ENCODE measurements at regions not wholly inside any gene's neighbourhood (a gene's known extent, or its start where the extent isn't known, plus 50 kb on each side); places are given as distances from the start of the nearest gene placed in this dataset.
"Not testable (repeated sequence)": the region's sequence is repeated elsewhere in the genome, so short reads cannot be mapped to it uniquely, and the experiment has no call there.

DNA sequence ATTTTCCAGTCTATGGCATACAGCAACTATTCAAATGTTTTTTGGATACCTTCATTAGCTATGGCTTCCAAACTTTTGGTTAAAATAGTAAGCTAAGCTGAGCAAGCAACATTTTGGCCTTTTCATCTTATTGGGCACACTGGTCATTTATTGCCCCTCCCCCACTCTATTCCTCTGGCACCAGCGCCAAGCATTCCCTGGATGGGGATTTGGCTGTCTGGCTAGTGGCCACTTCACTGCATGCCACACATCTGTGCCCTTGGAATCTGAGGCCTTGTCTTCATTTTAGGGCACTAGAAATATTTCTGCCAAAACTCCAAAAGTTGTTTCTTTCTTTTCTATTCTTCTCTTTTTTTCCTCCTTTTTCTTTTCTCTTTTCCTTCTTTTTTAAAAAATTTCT lies 305.8 kb upstream of the POTED start:
- not testable (repeated sequence) for DNase-seq (ENCODE audit: low read depth)

DNA sequence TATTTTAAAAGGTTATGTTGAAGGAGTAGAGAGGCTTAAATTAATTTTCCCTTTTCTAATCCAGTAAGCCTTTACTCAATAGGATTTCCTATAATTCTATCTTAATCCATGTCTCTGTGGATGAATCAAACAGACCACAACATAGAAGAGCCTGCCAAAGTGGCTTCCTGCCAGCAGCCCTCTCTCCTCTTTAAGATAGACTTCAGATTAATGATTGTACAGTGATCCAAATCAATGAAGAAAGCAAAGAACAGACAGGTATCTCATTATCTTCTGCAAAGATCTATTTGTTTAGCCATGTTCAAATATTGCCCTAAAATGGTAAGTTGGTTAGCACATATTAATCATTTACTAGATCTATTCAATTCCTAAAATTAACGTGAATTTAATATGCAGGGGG lies 304.7 kb upstream of the POTED start:
- not testable (repeated sequence) for DNase-seq (ENCODE audit: low read depth)

GRCh38 chr21:13310120-13310519 lies 299.5 kb upstream of the POTED start:
- DNase-seq (ENCODE audit: low read depth) = not testable (repeated sequence)

DNA sequence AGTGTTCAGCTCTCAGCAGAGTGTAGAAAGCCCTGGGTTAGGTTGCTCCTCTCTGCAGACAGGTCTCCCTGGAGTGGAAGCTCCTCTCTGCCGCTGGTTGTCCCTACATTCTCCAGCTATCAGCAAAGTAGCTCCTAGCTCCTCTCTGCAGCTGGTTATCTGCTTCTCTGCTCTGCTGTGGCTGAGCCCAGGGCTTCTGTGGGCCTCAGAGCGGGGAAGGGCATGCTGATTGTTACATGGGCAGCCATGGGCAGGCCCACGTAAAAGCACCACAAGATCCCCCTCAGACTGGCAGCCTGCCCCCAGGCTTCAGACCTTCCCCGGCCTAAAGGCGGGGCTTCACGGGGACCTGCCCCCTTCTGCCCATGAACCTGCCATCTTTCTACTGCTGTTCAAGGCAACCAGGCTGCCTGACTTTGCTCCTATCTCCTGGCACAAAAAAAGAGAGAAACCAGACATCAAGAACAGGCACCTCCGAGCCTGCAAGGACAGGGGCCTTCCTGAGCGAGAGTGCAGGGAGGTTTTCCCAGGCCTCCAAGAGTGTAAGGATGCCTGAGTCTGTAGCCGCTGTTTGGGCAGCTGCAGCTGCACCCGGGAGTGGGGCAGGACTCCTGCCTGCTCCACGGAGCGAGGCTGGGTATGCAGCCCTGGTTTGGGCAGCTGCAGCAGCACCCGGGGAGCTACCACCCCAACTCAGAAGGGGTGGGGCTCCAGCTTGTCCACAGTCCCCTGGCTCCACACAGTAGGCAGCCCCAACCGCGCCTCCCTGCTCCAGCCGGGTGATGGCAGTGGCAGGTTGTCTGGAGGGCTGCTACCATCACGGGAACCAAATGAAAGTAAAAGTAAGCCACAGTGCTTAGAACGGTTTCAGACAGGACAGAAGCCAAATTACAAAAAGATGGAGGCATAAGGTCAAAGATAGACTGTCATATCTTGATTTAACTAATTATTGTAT lies 298.7 kb upstream of the POTED start:
- DNase-seq (ENCODE audit: low read depth) = not testable (repeated sequence)

DNA sequence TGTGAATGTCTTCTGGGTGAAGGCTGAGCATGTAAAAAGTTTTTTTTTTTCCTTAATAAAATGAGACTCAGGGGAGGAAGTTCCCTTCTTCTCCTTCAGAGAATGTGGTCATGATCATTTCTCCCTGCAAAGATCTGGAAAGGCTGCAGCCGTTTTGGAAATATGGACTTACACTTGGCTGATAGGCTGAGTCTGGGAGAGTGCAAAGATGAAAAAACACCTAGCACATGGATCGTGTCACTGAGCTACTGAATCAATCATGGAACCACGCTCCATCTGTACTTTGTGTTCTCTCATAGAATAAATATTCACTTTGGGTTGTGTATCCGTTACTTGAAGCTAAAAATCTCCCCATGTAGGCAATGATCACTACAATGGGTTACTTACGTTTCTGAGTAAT lies 290.9 kb upstream of the POTED start:
- not testable (repeated sequence) for DNase-seq (ENCODE audit: low read depth)

DNA sequence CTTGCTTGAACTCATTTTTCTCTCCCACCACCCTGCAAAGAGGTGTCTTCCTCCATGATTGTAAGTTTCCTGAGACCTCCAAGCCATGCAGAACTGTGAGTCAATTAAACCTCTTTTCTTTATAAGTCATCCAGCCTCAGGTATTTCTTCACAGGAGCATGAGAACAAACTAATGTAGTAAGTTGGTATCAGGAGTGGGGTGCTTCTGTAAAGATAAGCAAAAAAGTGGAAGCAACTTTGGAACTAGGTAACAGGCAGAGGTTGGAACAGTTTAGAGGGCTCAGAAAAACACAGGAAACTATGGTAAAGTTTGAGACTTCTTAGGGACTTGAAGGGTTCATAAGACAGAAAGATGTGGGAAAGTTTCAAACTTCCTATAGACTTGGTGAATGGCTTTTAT lies 287.7 kb upstream of the POTED start:
- DNase-seq (ENCODE audit: low read depth) = not testable (repeated sequence)

DNA sequence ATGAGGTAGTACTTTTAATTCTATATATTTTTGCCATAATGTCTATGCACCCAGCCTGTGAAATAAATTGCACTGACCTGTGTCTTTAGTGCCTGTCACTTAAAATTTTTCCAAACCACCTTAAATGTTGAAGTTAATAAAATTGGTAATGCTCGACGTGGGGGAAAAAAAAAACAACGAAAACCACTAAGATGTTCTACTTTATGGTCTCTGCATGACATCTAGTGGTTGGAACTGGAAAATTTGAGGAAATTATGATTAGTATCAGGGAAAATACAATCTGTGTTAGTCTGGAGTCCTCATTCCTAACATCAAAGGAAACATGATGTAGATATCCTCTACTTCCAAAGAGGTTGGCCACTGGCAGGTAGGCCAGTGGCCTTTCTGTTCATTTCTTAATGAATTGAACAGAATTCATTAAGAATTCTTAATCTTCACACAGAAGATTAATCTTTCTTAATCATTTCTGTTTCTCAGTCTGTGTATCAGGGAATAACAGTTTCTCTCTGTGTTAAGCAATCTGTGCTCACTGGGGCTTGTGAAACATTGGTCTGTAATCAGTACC lies 268.8 kb upstream of the POTED start:
- not testable (repeated sequence) for DNase-seq (ENCODE audit: low read depth)

DNA sequence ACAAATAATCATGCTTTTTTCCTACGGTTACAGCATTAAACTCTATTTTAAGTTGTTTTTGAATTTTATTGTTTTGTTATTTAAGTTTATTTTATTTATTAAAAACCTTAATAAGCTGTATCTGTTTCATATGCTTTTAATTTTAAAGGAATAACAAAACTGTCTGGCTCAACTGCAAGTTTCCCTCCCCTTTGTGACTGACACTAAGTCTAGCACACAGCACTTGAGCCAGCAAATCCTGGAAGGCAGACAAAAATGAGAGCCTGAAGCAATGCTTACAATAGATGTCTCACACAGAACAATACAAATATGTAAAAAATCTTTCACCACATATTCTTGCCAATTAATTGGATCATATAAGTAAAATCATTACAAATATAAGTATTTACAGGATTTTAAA lies 258.1 kb upstream of the POTED start:
- DNase-seq (ENCODE audit: low read depth) = peak; percentile 61

GRCh38 chr21:13360175-13360574 lies 249.4 kb upstream of the POTED start:
- not testable (repeated sequence) for DNase-seq (ENCODE audit: low read depth)

DNA sequence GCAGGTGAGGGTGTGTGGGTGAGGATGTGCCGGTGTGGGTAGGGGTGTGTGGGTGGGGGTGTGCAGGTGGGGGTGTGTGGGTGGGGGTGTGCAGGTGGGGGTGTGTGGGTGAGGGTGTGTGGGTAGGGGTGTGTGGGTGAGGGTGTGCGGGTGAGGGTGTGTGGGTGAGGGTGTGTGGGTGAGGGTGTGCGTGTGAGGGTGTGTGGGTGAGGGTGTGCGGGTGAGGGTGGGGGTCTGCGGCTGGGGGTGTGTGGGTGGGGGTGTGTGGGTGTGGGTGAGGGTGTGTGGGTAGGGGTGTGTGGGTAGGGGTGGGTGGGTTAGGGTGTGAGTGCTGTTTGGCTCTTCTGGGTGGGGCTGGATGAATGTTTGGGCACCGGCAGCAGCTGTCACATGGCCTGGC lies 241.4 kb upstream of the POTED start:
- DNase-seq (ENCODE audit: low read depth) = no peak

GRCh38 chr21:13372721-13373120 lies 236.9 kb upstream of the POTED start:
- not testable (repeated sequence) for DNase-seq (ENCODE audit: low read depth)

- DNase-seq (ENCODE audit: low read depth) = not testable (repeated sequence)
These were observed 230.6 kb upstream of the POTED start for GRCh38 chr21:13378943-13379342.

DNA sequence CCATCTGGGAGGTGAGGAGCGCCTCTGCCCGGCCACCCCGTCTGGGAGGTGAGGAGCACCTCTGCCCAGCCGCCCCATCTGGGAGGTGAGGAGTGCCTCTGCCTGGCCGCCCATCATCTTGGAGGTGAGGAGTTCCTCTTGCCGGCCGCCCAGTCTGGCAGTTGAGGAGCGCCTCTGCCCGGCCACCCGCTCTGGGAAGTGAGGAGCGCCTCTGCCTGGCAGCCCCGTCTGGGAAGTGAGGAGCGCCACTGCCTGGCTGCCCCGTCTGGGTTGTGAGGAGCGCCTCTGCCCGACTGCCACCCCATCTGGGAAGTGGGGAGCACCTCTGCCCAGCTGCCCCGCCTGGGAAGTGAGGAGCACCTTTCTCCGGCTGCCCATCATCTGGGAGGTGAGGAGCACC lies 230.0 kb upstream of the POTED start:
- DNase-seq (ENCODE audit: low read depth) = not testable (repeated sequence)

DNA sequence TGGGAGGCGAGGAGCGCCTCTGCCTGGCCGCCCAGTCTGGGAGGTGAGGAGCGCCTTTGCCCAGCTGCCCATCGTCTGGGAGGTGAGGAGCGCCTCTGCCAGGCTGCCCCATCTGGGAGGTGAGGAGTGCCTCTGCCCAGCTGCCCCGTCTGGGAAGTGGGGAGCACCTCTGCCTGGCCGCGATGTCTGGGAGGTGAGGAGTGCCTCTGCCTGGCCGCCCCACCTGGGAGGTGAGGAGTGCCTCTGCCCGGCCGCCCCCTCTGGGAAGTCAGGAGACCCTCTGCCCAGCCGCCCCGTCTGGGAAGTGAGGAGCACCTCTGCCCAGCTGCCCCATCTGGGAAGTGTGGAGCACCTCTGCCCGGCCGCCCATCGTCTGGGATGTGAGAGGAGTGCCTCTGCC lies 229.0 kb upstream of the POTED start:
- not testable (repeated sequence) for DNase-seq (ENCODE audit: low read depth)

GRCh38 chr21:13384143-13384542 lies 225.4 kb upstream of the POTED start:
- DNase-seq (ENCODE audit: low read depth) = not testable (repeated sequence)

- DNase-seq (ENCODE audit: low read depth) = peak; percentile 4
These were observed 200.4 kb upstream of the POTED start for GRCh38 chr21:13409184-13409583.

DNA sequence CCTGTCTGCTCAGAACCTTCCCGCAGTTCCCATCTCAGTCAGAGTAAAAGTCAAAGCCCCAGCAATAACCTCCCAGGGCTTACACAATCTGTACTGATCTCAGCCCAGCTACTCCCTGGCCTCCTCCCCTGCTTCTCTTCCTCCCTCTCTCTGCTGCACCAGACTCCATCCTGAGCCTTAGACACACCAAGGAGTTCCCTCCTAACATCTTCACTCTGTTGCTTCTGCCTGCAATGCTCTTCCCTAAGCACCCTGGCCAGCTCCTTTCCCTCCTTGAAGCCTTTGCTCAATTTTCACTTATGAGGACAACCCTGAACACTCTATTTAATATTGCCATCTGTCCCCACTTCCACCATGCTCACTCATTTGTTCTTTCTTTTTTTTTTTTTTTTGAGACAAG lies 173.7 kb upstream of the POTED start:
- DNase-seq (ENCODE audit: low read depth) = not testable (repeated sequence)

- not testable (repeated sequence) for DNase-seq (ENCODE audit: low read depth)
These were observed 161.8 kb upstream of the POTED start for GRCh38 chr21:13447767-13448166.

- not testable (repeated sequence) for DNase-seq (ENCODE audit: low read depth)
These were observed 146.0 kb upstream of the POTED start for GRCh38 chr21:13463562-13463961.

Measured in fibroblast of gingiva (primary cell).